DMS53 treated with DMSO at 0.1 percent for 48 hours (cell line): ENCODE measurements at regions not wholly inside any gene's neighbourhood (a gene's known extent, or its start where the extent isn't known, plus 50 kb on each side); places are given as distances from the start of the nearest gene placed in this dataset.
"Not testable (repeated sequence)": the region's sequence is repeated elsewhere in the genome, so short reads cannot be mapped to it uniquely, and the experiment has no call there.

Experiments used
- DNase-seq: peaks from one replicate; lab custom pipeline; 2025; ENCODE audit not compliant: unreplicated experiment; lab: John Stamatoyannopoulos, UW

GRCh38 chr5:135184646-135185045, 150.6 kb upstream of the PITX1 start:
- DNase-seq = no peak

- no peak for DNase-seq
Observed at GRCh38 chr5:135183464-135183863, 149.4 kb upstream of the PITX1 start.

GRCh38 chr5:135182675-135183074, 148.6 kb upstream of the PITX1 start:
- DNase-seq = no peak

- no peak for DNase-seq
Observed at GRCh38 chr5:135181653-135182052, 147.6 kb upstream of the PITX1 start.

- peak; percentile 95 for DNase-seq
Observed at GRCh38 chr5:135179308-135179980, 145.4 kb upstream of the PITX1 start.

- no peak for DNase-seq
Observed at GRCh38 chr5:135178476-135179155, 144.6 kb upstream of the PITX1 start.

- no peak for DNase-seq
Observed at GRCh38 chr5:135177591-135177990, 143.6 kb upstream of the PITX1 start.

- no peak for DNase-seq
Observed at GRCh38 chr5:135176991-135177390, 143.0 kb upstream of the PITX1 start.

- DNase-seq = peak; percentile 42
Observed at GRCh38 chr5:135174315-135175096, 140.5 kb upstream of the PITX1 start.

- peak; percentile 78 for DNase-seq
Observed at GRCh38 chr5:135173662-135174290, 139.7 kb upstream of the PITX1 start.

GRCh38 chr5:135172718-135173117, 138.7 kb upstream of the PITX1 start:
- DNase-seq = no peak

GRCh38 chr5:135171336-135171735, 137.3 kb upstream of the PITX1 start:
- DNase-seq = no peak

- DNase-seq = no peak
Observed at GRCh38 chr5:135170500-135170899, 136.5 kb upstream of the PITX1 start.

- DNase-seq = no peak
Observed at GRCh38 chr5:135169753-135170152, 135.7 kb upstream of the PITX1 start.

GRCh38 chr5:135167634-135168033, 133.6 kb upstream of the PITX1 start:
- DNase-seq = no peak

GRCh38 chr5:135164873-135165614, 131.0 kb upstream of the PITX1 start:
- not testable (repeated sequence) for DNase-seq

- no peak for DNase-seq
Observed at GRCh38 chr5:135163964-135164363, 129.9 kb upstream of the PITX1 start.

- DNase-seq = no peak
Observed at GRCh38 chr5:135163391-135163790, 129.4 kb upstream of the PITX1 start.

- no peak for DNase-seq
Observed at GRCh38 chr5:135162661-135163265, 128.7 kb upstream of the PITX1 start.

- no peak for DNase-seq
Observed at GRCh38 chr5:135161221-135161620, 127.2 kb upstream of the PITX1 start.
